Transverse colon (tissue), 4 donors: ENCODE measurements at regions not wholly inside any gene's neighbourhood (a gene's known extent, or its start where the extent isn't known, plus 50 kb on each side); places are given as distances from the start of the nearest gene placed in this dataset.

ENCODE experiments used
- POLR2A ChIP-seq: fragments of 450-650 bp; IDR thresholded peaks from one replicate; pipeline ENCODE4 v1.6.1; 2016; ENCODE audit warnings: antibody characterized with exemption, mild to moderate bottlenecking, moderate library complexity
- POLR2AphosphoS5 ChIP-seq, 3 donors: sonication (generic); formaldehyde crosslinking; IDR thresholded peaks; one replicate each; pipeline ENCODE4 v1.6.1; 2016; ENCODE audit warnings: antibody characterized with exemption in 3 of 3
- TF ChIP-seq, protein P1 (sequence below), 5 experiments: fragments of 200-600 bp in 3 of 5; fragments of 450-650 bp in 2 of 5; sonication (generic) in 3 of 5; IDR thresholded peaks; 1 replicate in 2 of 5; 2 replicates in 3 of 5; pipeline ENCODE4 v1.5.1; 2016 to 2017; ENCODE audit warnings: antibody characterized with exemption in 5 of 5, inconsistent platforms in 3 of 5, mild to moderate bottlenecking in 2 of 5, moderate library complexity in 1 of 5

DNA sequence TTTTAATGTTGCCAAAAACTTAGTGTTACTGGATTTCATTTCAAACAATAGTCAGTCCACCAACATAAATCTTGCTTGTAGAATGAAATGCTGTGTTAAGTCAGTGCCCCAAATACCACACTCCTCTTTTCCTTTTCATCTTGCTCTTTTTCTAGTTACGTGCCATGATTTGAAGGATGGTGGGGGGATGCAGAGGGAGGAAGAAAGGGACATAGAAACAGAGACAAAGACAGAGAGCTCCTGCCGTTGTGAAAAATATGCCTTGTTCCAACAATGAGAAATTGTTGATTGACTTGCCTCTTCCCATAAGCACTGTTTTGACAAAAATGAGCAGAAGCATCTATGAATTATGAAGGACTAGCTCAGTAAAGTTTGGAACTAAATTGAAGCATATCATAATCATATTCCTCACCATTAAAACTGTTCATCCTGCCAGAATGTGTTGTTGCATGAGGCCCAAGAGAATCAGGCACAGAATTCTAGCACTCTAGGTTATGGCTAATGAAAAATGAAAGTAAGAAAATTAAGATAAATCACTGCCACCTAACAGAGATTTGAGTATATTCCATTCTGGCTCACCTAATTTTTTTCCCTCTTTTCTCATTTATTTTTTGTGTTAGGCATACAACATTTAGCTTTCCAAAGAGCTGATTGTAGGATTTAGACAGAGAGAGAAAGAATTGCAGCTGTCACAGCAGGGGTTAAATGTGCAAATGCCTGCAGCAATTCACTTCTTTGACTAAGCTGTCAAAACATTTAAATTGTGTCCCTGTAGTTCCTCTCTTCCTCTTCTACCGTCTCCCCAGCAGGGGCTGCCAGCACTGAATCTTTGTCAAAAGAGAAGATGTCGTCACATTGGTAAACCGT, 111.6 kb upstream of the PTPN13 start:
- TF ChIP-seq, protein P1, sequence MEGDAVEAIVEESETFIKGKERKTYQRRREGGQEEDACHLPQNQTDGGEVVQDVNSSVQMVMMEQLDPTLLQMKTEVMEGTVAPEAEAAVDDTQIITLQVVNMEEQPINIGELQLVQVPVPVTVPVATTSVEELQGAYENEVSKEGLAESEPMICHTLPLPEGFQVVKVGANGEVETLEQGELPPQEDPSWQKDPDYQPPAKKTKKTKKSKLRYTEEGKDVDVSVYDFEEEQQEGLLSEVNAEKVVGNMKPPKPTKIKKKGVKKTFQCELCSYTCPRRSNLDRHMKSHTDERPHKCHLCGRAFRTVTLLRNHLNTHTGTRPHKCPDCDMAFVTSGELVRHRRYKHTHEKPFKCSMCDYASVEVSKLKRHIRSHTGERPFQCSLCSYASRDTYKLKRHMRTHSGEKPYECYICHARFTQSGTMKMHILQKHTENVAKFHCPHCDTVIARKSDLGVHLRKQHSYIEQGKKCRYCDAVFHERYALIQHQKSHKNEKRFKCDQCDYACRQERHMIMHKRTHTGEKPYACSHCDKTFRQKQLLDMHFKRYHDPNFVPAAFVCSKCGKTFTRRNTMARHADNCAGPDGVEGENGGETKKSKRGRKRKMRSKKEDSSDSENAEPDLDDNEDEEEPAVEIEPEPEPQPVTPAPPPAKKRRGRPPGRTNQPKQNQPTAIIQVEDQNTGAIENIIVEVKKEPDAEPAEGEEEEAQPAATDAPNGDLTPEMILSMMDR (IDR thresholded peaks at IDR 0.05), result no peak
- no peak for TF ChIP-seq POLR2A
- TF ChIP-seq POLR2AphosphoS5 (IDR thresholded peaks at IDR 0.05), result no peak
